GM23338 (cell line): ENCODE measurements at regions not wholly inside any gene's neighbourhood (a gene's known extent, or its start where the extent isn't known, plus 50 kb on each side); places are given as distances from the start of the nearest gene placed in this dataset.

Experiments used
- ATAC-seq: fragments of 200-7000 bp; cut with Tn5 transposase; 3 replicates; pipeline ENCODE4 v1.9.1; 2020
- DNase-seq: peaks from one replicate; pipeline ENCODE4 v3.0.0-alpha.2; 2015; ENCODE audit warnings: low spot score
- H2AFZ ChIP-seq: fragments of 200-600 bp; sonication (generic); 2 replicates; pipeline ENCODE4 v1.8.0; 2016; ENCODE audit warnings: antibody characterized with exemption, mild to moderate bottlenecking, moderate library complexity
- H3F3A ChIP-seq: fragments of 200-600 bp; sonication (generic); replicated peaks from 2 replicates; pipeline ENCODE4 v1.8.0; 2017; ENCODE audit warnings: antibody characterized with exemption, mixed run types, low read depth
- H3K27ac ChIP-seq: fragments of 200-600 bp; sonication (generic); 2 replicates; pipeline ENCODE4 v1.6.1; 2016; ENCODE audit warnings: low read depth
- H3K27me3 ChIP-seq: fragments of 200-600 bp; sonication (generic); 2 replicates; pipeline ENCODE4 v1.8.0; 2016; ENCODE audit warnings: mild to moderate bottlenecking, mixed run types, moderate library complexity; ENCODE audit not compliant: insufficient read depth
- H3K36me3 ChIP-seq: fragments of 200-600 bp; sonication (generic); 2 replicates; pipeline ENCODE4 v1.8.0; 2016; ENCODE audit warnings: mild to moderate bottlenecking; ENCODE audit not compliant: insufficient read depth
- H3K4me1 ChIP-seq: fragments of 200-600 bp; sonication (generic); 2 replicates; pipeline ENCODE4 v1.8.0; 2016; ENCODE audit warnings: mild to moderate bottlenecking, moderate library complexity; ENCODE audit not compliant: insufficient read depth
- H3K4me2 ChIP-seq: fragments of 200-600 bp; sonication (generic); 2 replicates; pipeline ENCODE4 v1.7.1; 2017; ENCODE audit warnings: mixed run types
- H3K4me3 ChIP-seq: fragments of 200-600 bp; sonication (generic); 2 replicates; pipeline ENCODE4 v1.6.1; 2016; ENCODE audit warnings: mixed run types
- H3K79me2 ChIP-seq: fragments of 200-600 bp; sonication (generic); replicated peaks from 2 replicates; pipeline ENCODE4 v1.8.0; 2017; ENCODE audit warnings: mild to moderate bottlenecking; ENCODE audit not compliant: insufficient read depth
- H3K9me2 ChIP-seq: fragments of 200-600 bp; sonication (generic); 2 replicates; pipeline ENCODE4 v1.8.0; 2017; ENCODE audit not compliant: insufficient read depth
- H4K20me1 ChIP-seq: fragments of 200-600 bp; sonication (generic); replicated peaks from 2 replicates; pipeline ENCODE4 v1.8.0; 2017; ENCODE audit warnings: mild to moderate bottlenecking; ENCODE audit not compliant: insufficient read depth
- H3K27ac Mint-ChIP-seq: 2 replicates; pipeline ENCODE4 v1.8.0; 2020; ENCODE audit warnings: inconsistent platforms, mild to moderate bottlenecking, moderate library complexity, mixed read lengths
- H3K27me3 Mint-ChIP-seq: 3 replicates; pipeline ENCODE4 v1.8.0; 2022; ENCODE audit warnings: low read depth, mild to moderate bottlenecking, moderate library complexity, mixed read lengths, inconsistent platforms; ENCODE audit not compliant: insufficient read depth, poor library complexity
- H3K36me3 Mint-ChIP-seq: 3 replicates; pipeline ENCODE4 v1.8.0; 2021; ENCODE audit warnings: low read depth, mild to moderate bottlenecking, inconsistent platforms, moderate library complexity, mixed read lengths
- H3K4me1 Mint-ChIP-seq: 3 replicates; pipeline ENCODE4 v1.8.0; 2020; ENCODE audit warnings: mild to moderate bottlenecking, inconsistent platforms, mixed read lengths
- H3K4me3 Mint-ChIP-seq: 3 replicates; pipeline ENCODE4 v1.8.0; 2021; ENCODE audit warnings: moderate library complexity, mild to moderate bottlenecking, inconsistent platforms, mixed read lengths
- H3K9me3 Mint-ChIP-seq: 3 replicates; pipeline ENCODE4 v1.8.0; 2020; ENCODE audit warnings: moderate library complexity, mild to moderate bottlenecking, inconsistent platforms, mixed read lengths
- CREB1 ChIP-seq: fragments of 250-450 bp; sonication (Bioruptor Pico); IDR thresholded peaks from 2 replicates; pipeline ENCODE4 v1.5.0; 2020; ENCODE audit warnings: low read depth, mild to moderate bottlenecking, moderate library complexity
- EZH2 ChIP-seq: fragments of 200-600 bp; sonication (generic); IDR thresholded peaks from one replicate; pipeline ENCODE4 v1.8.0; 2017; ENCODE audit warnings: antibody characterized with exemption, mild to moderate bottlenecking, low read depth; ENCODE audit not compliant: unreplicated experiment
- JUNB ChIP-seq: IDR thresholded peaks from one replicate; pipeline ENCODE4 v1.6.1; 2016; ENCODE audit warnings: antibody characterized with exemption; ENCODE audit not compliant: unreplicated experiment
- POLR2AphosphoS5 ChIP-seq: IDR thresholded peaks from 2 replicates; pipeline ENCODE4 v1.6.1; 2016; ENCODE audit warnings: antibody characterized with exemption, low read depth
- ZNF331 ChIP-seq: fragments of 250-450 bp; sonication (Bioruptor Pico); IDR thresholded peaks from 2 replicates; pipeline ENCODE4 v1.5.0; 2020; ENCODE audit warnings: low read depth, mild to moderate bottlenecking, moderate library complexity
- TF ChIP-seq, protein P1 (sequence below): fragments of 250-450 bp; sonication (Bioruptor Pico); IDR thresholded peaks from 2 replicates; pipeline ENCODE4 v1.5.0; 2020; ENCODE audit warnings: mild to moderate bottlenecking, moderate library complexity
- TF ChIP-seq, protein P2 (sequence below): IDR thresholded peaks from 2 replicates; pipeline ENCODE4 v1.6.1; 2016; ENCODE audit warnings: antibody characterized with exemption
- TF ChIP-seq, protein P3 (sequence below), 2 experiments: fragments of 200-600 bp in 1 of 2; sonication (generic) in 1 of 2; conservative IDR thresholded peaks; 2 replicates each; pipeline versions ENCODE4 v1.5.1 to v1.6.1; 2016 to 2017; ENCODE audit warnings: antibody characterized with exemption in 2 of 2, low read depth in 2 of 2, mild to moderate bottlenecking in 2 of 2, moderate library complexity in 1 of 2

DNA sequence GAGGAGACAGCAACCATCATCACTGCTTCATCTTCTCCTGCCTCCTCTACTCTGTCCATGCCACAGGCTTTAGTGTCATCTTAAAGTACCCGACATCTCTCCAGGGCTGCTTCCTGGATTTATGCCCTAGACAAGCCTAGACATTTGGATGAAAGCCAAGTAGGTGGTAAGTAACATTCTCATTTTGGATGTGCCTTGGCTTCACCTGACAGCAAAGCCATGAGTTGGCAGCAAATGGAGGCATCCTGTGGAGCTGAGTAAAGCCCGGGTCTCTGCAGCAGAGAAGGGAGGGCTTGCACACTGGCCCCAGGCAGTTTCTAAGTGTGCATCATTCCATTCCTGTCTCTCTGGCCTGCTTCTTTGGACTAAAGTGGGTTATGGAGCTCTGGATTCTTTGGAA lies 299.1 kb downstream of the DMAC1 start (continued):
- TF ChIP-seq, protein P1, sequence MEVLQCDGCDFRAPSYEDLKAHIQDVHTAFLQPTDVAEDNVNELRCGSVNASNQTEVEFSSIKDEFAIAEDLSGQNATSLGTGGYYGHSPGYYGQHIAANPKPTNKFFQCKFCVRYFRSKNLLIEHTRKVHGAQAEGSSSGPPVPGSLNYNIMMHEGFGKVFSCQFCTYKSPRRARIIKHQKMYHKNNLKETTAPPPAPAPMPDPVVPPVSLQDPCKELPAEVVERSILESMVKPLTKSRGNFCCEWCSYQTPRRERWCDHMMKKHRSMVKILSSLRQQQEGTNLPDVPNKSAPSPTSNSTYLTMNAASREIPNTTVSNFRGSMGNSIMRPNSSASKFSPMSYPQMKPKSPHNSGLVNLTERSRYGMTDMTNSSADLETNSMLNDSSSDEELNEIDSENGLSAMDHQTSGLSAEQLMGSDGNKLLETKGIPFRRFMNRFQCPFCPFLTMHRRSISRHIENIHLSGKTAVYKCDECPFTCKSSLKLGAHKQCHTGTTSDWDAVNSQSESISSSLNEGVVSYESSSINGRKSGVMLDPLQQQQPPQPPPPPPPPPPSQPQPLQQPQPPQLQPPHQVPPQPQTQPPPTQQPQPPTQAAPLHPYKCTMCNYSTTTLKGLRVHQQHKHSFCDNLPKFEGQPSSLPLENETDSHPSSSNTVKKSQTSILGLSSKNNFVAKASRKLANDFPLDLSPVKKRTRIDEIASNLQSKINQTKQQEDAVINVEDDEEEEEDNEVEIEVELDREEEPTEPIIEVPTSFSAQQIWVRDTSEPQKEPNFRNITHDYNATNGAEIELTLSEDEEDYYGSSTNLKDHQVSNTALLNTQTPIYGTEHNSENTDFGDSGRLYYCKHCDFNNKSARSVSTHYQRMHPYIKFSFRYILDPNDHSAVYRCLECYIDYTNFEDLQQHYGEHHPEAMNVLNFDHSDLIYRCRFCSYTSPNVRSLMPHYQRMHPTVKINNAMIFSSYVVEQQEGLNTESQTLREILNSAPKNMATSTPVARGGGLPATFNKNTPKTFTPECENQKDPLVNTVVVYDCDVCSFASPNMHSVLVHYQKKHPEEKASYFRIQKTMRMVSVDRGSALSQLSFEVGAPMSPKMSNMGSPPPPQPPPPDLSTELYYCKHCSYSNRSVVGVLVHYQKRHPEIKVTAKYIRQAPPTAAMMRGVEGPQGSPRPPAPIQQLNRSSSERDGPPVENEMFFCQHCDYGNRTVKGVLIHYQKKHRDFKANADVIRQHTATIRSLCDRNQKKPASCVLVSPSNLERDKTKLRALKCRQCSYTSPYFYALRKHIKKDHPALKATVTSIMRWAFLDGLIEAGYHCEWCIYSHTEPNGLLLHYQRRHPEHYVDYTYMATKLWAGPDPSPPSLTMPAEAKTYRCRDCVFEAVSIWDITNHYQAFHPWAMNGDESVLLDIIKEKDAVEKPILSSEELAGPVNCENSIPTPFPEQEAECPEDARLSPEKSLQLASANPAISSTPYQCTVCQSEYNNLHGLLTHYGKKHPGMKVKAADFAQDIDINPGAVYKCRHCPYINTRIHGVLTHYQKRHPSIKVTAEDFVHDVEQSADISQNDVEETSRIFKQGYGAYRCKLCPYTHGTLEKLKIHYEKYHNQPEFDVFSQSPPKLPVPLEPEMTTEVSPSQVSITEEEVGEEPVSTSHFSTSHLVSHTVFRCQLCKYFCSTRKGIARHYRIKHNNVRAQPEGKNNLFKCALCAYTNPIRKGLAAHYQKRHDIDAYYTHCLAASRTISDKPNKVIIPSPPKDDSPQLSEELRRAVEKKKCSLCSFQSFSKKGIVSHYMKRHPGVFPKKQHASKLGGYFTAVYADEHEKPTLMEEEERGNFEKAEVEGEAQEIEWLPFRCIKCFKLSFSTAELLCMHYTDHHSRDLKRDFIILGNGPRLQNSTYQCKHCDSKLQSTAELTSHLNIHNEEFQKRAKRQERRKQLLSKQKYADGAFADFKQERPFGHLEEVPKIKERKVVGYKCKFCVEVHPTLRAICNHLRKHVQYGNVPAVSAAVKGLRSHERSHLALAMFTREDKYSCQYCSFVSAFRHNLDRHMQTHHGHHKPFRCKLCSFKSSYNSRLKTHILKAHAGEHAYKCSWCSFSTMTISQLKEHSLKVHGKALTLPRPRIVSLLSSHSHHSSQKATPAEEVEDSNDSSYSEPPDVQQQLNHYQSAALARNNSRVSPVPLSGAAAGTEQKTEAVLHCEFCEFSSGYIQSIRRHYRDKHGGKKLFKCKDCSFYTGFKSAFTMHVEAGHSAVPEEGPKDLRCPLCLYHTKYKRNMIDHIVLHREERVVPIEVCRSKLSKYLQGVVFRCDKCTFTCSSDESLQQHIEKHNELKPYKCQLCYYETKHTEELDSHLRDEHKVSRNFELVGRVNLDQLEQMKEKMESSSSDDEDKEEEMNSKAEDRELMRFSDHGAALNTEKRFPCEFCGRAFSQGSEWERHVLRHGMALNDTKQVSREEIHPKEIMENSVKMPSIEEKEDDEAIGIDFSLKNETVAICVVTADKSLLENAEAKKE (CRISPR knock-in tag): no peak
- TF ChIP-seq ZNF331 (no peak), EZH2 (no peak), JUNB (no peak), CREB1 (no peak)
- TF ChIP-seq, protein P2, sequence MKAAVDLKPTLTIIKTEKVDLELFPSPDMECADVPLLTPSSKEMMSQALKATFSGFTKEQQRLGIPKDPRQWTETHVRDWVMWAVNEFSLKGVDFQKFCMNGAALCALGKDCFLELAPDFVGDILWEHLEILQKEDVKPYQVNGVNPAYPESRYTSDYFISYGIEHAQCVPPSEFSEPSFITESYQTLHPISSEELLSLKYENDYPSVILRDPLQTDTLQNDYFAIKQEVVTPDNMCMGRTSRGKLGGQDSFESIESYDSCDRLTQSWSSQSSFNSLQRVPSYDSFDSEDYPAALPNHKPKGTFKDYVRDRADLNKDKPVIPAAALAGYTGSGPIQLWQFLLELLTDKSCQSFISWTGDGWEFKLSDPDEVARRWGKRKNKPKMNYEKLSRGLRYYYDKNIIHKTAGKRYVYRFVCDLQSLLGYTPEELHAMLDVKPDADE: no peak
- TF ChIP-seq, protein P3, sequence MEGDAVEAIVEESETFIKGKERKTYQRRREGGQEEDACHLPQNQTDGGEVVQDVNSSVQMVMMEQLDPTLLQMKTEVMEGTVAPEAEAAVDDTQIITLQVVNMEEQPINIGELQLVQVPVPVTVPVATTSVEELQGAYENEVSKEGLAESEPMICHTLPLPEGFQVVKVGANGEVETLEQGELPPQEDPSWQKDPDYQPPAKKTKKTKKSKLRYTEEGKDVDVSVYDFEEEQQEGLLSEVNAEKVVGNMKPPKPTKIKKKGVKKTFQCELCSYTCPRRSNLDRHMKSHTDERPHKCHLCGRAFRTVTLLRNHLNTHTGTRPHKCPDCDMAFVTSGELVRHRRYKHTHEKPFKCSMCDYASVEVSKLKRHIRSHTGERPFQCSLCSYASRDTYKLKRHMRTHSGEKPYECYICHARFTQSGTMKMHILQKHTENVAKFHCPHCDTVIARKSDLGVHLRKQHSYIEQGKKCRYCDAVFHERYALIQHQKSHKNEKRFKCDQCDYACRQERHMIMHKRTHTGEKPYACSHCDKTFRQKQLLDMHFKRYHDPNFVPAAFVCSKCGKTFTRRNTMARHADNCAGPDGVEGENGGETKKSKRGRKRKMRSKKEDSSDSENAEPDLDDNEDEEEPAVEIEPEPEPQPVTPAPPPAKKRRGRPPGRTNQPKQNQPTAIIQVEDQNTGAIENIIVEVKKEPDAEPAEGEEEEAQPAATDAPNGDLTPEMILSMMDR (conservative IDR thresholded peaks at IDR 0.05; ENCODE audit: low read depth in 2 of 2): no peak

DNA sequence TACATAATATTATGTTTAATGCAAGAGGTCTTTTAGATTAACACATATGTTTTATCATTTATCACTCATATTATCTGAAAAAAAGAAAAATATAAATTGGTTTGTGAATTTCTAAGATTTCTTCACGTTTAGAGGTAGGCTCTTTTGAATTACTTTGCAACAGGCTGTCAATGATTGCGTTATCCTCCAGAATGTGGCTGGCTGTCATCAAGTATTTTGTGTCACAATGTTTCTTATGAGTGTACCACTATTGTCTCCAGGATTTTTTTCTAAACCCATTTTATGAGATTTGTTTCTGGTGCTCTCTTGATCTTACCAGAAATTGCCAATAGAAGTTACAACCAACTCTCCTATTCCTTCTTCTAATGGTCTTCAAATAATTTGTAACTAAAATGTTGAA lies 307.9 kb downstream of the DMAC1 start:
- Histone ChIP-seq H4K20me1 (no peaks in the 10 kb centered on the region), H3K79me2 (no peaks in the 10 kb centered on the region), H3K4me2 (no peak overlapping the region), H3K4me3 (no peak overlapping the region), H3K27me3 (no peaks in the 10 kb centered on the region), H3K4me1 (no peaks in the 10 kb centered on the region), H2AFZ (no peak overlapping the region), H3K9me2 (no peaks in the 10 kb centered on the region), H3K27ac (no peak overlapping the region), H3K36me3 (no peaks in the 10 kb centered on the region), H3F3A (no peaks in the 10 kb centered on the region)
- no peaks in the 10 kb centered on the region for H3K27me3 Mint-ChIP-seq
- no peaks in the 10 kb centered on the region for H3K9me3 Mint-ChIP-seq
- no peaks in the 10 kb centered on the region for H3K36me3 Mint-ChIP-seq
- no peak overlapping the region for H3K4me3 Mint-ChIP-seq
- H3K27ac Mint-ChIP-seq: no peak overlapping the region
- DNase-seq (no peak), ATAC-seq (no peak)
- no peaks in the 10 kb centered on the region; the same call in 2 of the 3 replicates for H3K4me1 Mint-ChIP-seq
- TF ChIP-seq, protein P1 (CRISPR knock-in tag): no peak
- no peak for TF ChIP-seq POLR2AphosphoS5
